ENCODE measurements at regions not wholly inside any gene's neighbourhood (a gene's known extent, or its start where the extent isn't known, plus 50 kb on each side); places are given as distances from the start of the nearest gene placed in this dataset.
A peak's percentile ranks its signal among the peaks of the same experiment; 100 is the strongest.

DNA sequence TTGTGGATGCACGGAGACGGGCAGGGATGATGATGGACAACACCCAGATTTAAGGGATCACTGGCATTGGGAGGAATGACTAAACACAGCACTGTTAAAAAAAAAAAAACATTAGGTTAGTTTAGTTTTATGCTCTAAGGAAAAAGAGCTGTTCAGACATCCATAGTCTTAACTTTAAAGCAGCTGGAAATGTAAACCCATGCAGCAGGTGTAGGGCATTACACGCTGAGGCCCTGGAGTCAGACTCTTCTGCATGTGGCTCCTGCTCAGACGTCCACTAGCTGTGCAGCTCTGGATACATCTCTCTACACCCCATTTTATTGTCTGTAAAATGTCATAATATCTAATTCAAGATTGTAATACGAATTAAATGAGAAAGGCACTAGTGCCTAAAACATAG, 191.8 kb upstream of the RASGRP1 start:
- H3K27me3 ChIP-seq (ENCODE audit: insufficient read depth, low read depth, low read length), result no peaks in the 10 kb centered on the region
- no peaks in the 10 kb centered on the region for H3K36me3 ChIP-seq (ENCODE audit: insufficient read depth, low read length)
- H3K9me2 ChIP-seq (ENCODE audit: insufficient read depth, low read length), result no peaks in the 10 kb centered on the region

DNA sequence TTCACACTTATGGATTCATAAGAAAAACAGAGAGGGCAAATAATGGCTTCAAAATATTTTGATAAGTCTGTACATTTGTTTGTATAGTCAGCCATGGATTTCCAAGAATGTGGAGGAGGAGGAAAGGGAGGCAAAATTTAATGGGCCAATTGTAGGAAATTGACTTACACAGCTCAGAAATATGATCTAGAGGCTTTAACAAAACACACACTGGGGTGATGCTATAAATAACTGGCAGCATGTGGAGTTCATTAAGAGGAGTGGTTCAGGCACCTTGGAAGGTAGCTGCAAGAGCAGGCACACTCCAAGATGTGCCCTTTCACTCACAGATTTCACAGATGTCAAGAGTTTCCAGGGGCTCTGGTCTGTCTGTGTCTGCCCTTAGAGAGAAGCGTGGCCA, 193.4 kb upstream of the RASGRP1 start:
- peak; percentile 11 for TF ChIP-seq POLR2AphosphoS5 (IDR thresholded peaks at IDR 0.05)
- no peak for TF ChIP-seq EP300 (conservative IDR thresholded peaks at IDR 0.05; ENCODE audit: poor library complexity, severe bottlenecking)
- H3K79me2 ChIP-seq (replicated peaks; ENCODE audit: insufficient read depth, low read length), result no peaks in the 10 kb centered on the region
- no peaks in the 10 kb centered on the region for H3F3A ChIP-seq (ENCODE audit: insufficient read depth, low read length, poor library complexity, severe bottlenecking)
- no peaks in the 10 kb centered on the region for H3K27me3 ChIP-seq (ENCODE audit: insufficient read depth, low read depth, low read length)
- H3K27ac ChIP-seq (ENCODE audit: low read length), result no peak overlapping the region
- H3K4me2 ChIP-seq (ENCODE audit: low read length), result no peak overlapping the region
- H2AFZ ChIP-seq (ENCODE audit: low read depth, low read length), result no peak overlapping the region
- no peak overlapping the region for H3K4me3 ChIP-seq (ENCODE audit: low read length)
- H3K36me3 ChIP-seq (ENCODE audit: insufficient read depth, low read length), result no peaks in the 10 kb centered on the region
- H3K9me3 ChIP-seq (ENCODE audit: low read length), result no peaks in the 10 kb centered on the region
- no peaks in the 10 kb centered on the region for H4K20me1 ChIP-seq (ENCODE audit: insufficient read depth)
- no peaks in the 10 kb centered on the region for H3K9me2 ChIP-seq (ENCODE audit: insufficient read depth, low read length)
- H3K9ac ChIP-seq (ENCODE audit: low read length), result no peak overlapping the region

More for the DNA sequence above, 191.8 kb upstream of the RASGRP1 start:
- H3K4me2 ChIP-seq (ENCODE audit: low read length), result no peak overlapping the region
- no peak overlapping the region for H3K9ac ChIP-seq (ENCODE audit: low read length)
- TF ChIP-seq POLR2AphosphoS5 (IDR thresholded peaks at IDR 0.05), result no peak
- TF ChIP-seq, protein P1, sequence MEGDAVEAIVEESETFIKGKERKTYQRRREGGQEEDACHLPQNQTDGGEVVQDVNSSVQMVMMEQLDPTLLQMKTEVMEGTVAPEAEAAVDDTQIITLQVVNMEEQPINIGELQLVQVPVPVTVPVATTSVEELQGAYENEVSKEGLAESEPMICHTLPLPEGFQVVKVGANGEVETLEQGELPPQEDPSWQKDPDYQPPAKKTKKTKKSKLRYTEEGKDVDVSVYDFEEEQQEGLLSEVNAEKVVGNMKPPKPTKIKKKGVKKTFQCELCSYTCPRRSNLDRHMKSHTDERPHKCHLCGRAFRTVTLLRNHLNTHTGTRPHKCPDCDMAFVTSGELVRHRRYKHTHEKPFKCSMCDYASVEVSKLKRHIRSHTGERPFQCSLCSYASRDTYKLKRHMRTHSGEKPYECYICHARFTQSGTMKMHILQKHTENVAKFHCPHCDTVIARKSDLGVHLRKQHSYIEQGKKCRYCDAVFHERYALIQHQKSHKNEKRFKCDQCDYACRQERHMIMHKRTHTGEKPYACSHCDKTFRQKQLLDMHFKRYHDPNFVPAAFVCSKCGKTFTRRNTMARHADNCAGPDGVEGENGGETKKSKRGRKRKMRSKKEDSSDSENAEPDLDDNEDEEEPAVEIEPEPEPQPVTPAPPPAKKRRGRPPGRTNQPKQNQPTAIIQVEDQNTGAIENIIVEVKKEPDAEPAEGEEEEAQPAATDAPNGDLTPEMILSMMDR (IDR thresholded peaks at IDR 0.05; ENCODE audit: poor library complexity, severe bottlenecking), result no peak
- no peak for TF ChIP-seq MXI1 (conservative IDR thresholded peaks at IDR 0.05; ENCODE audit: poor library complexity, severe bottlenecking)
- TF ChIP-seq EZH2 (IDR thresholded peaks at IDR 0.05; ENCODE audit: borderline replicate concordance, insufficient read depth, low read length, poor library complexity, severe bottlenecking), result no peak
- no peak for TF ChIP-seq SMC3 (conservative IDR thresholded peaks at IDR 0.05; ENCODE audit: poor library complexity)
- no peak for TF ChIP-seq EP300 (conservative IDR thresholded peaks at IDR 0.05; ENCODE audit: poor library complexity, severe bottlenecking)
- TF ChIP-seq, protein P2, sequence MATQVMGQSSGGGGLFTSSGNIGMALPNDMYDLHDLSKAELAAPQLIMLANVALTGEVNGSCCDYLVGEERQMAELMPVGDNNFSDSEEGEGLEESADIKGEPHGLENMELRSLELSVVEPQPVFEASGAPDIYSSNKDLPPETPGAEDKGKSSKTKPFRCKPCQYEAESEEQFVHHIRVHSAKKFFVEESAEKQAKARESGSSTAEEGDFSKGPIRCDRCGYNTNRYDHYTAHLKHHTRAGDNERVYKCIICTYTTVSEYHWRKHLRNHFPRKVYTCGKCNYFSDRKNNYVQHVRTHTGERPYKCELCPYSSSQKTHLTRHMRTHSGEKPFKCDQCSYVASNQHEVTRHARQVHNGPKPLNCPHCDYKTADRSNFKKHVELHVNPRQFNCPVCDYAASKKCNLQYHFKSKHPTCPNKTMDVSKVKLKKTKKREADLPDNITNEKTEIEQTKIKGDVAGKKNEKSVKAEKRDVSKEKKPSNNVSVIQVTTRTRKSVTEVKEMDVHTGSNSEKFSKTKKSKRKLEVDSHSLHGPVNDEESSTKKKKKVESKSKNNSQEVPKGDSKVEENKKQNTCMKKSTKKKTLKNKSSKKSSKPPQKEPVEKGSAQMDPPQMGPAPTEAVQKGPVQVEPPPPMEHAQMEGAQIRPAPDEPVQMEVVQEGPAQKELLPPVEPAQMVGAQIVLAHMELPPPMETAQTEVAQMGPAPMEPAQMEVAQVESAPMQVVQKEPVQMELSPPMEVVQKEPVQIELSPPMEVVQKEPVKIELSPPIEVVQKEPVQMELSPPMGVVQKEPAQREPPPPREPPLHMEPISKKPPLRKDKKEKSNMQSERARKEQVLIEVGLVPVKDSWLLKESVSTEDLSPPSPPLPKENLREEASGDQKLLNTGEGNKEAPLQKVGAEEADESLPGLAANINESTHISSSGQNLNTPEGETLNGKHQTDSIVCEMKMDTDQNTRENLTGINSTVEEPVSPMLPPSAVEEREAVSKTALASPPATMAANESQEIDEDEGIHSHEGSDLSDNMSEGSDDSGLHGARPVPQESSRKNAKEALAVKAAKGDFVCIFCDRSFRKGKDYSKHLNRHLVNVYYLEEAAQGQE (IDR thresholded peaks at IDR 0.05; ENCODE audit: borderline replicate concordance), result no peak
- TF ChIP-seq TAF1 (IDR thresholded peaks at IDR 0.05; ENCODE audit: low read depth), result no peak
- no peak for TF ChIP-seq RAD21 (conservative IDR thresholded peaks at IDR 0.05)
- H3K27ac ChIP-seq (ENCODE audit: low read length), result no peak overlapping the region
- no peak overlapping the region for H3K4me3 ChIP-seq (ENCODE audit: low read length)
- H3K9me3 ChIP-seq (ENCODE audit: low read length), result no peaks in the 10 kb centered on the region
- no peaks in the 10 kb centered on the region for H3F3A ChIP-seq (ENCODE audit: insufficient read depth, low read length, poor library complexity, severe bottlenecking)
- H3K79me2 ChIP-seq (replicated peaks; ENCODE audit: insufficient read depth, low read length), result no peaks in the 10 kb centered on the region
- H2AFZ ChIP-seq (ENCODE audit: low read depth, low read length), result no peak overlapping the region
- no peaks in the 10 kb centered on the region for H4K20me1 ChIP-seq (ENCODE audit: insufficient read depth)

DNA sequence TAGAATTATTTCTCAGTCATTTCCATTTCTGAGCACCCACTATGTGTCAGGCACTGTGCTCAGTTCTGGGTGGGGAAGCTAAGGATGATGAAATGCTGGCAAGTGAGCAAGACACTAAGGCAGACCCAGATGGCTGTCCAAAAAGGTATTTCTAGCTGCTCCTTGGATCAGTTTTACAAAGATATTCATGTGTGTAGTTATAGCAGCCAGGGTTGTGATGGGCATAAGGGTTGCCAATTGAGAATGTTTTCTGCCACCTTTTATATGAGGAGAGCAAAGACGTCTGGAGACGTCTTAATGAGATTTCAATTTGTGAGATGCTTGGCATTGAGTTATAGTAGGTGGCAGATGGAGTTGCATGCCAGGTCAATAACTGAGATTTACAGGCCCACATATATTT, 197.1 kb upstream of the RASGRP1 start:
- no peaks in the 10 kb centered on the region for H3K9me2 ChIP-seq (ENCODE audit: insufficient read depth, low read length)
- no peaks in the 10 kb centered on the region for H3K9me3 ChIP-seq (ENCODE audit: low read length)
- H3K27ac ChIP-seq (ENCODE audit: low read length), result no peak overlapping the region
- no peaks in the 10 kb centered on the region for H3K27me3 ChIP-seq (ENCODE audit: insufficient read depth, low read depth, low read length)
- no peaks in the 10 kb centered on the region for H4K20me1 ChIP-seq (ENCODE audit: insufficient read depth)
- H3F3A ChIP-seq (ENCODE audit: insufficient read depth, low read length, poor library complexity, severe bottlenecking), result no peaks in the 10 kb centered on the region
- H2AFZ ChIP-seq (ENCODE audit: low read depth, low read length), result no peak overlapping the region
- H3K79me2 ChIP-seq (replicated peaks; ENCODE audit: insufficient read depth, low read length), result no peaks in the 10 kb centered on the region
- H3K4me2 ChIP-seq (ENCODE audit: low read length), result no peak overlapping the region
- no peak overlapping the region for H3K4me3 ChIP-seq (ENCODE audit: low read length)
- no peaks in the 10 kb centered on the region for H3K36me3 ChIP-seq (ENCODE audit: insufficient read depth, low read length)
- no peak overlapping the region for H3K9ac ChIP-seq (ENCODE audit: low read length)
- TF ChIP-seq POLR2AphosphoS5 (IDR thresholded peaks at IDR 0.05), result no peak
- no peak for TF ChIP-seq TAF1 (IDR thresholded peaks at IDR 0.05; ENCODE audit: low read depth)
- TF ChIP-seq SMC3 (conservative IDR thresholded peaks at IDR 0.05; ENCODE audit: poor library complexity), result no peak
- TF ChIP-seq RAD21 (conservative IDR thresholded peaks at IDR 0.05), result no peak
- TF ChIP-seq, protein P2 (IDR thresholded peaks at IDR 0.05; ENCODE audit: borderline replicate concordance), result no peak
- TF ChIP-seq, protein P1 (IDR thresholded peaks at IDR 0.05; ENCODE audit: poor library complexity, severe bottlenecking), result no peak
- no peak for TF ChIP-seq MXI1 (conservative IDR thresholded peaks at IDR 0.05; ENCODE audit: poor library complexity, severe bottlenecking)
- no peak for TF ChIP-seq EP300 (conservative IDR thresholded peaks at IDR 0.05; ENCODE audit: poor library complexity, severe bottlenecking)
- no peak for TF ChIP-seq EZH2 (IDR thresholded peaks at IDR 0.05; ENCODE audit: borderline replicate concordance, insufficient read depth, low read length, poor library complexity, severe bottlenecking)
